Upper lobe of left lung (tissue), 4 donors: ENCODE measurements at regions not wholly inside any gene's neighbourhood (a gene's known extent, or its start where the extent isn't known, plus 50 kb on each side); places are given as distances from the start of the nearest gene placed in this dataset.

Source experiments
- CTCF ChIP-seq, 6 experiments: fragments of 450-650 bp in 4 of 6; fragments of 200-600 bp in 2 of 6; sonication (generic) in 2 of 6; IDR thresholded peaks; one replicate each; pipeline ENCODE4 v1.5.1; 2016 to 2019; ENCODE audit warnings: antibody characterized with exemption in 6 of 6
- EP300 ChIP-seq, 4 donors: sonication (generic); formaldehyde crosslinking; IDR thresholded peaks; one replicate each; pipeline ENCODE4 v1.5.1; 2017; ENCODE audit warnings: antibody characterized with exemption in 4 of 4, control low read depth in 2 of 4
- POLR2A ChIP-seq, 4 donors: fragments of 450-650 bp; IDR thresholded peaks; one replicate each; pipeline ENCODE4 v1.5.1; 2016 to 2017; ENCODE audit warnings: antibody characterized with exemption in 4 of 4, mild to moderate bottlenecking in 2 of 4

GRCh38 chr1:118811156-118811555, 177.0 kb downstream of the TBX15 start:
- no peak for TF ChIP-seq CTCF (IDR thresholded peaks at IDR 0.05)
- no peak for TF ChIP-seq POLR2A (IDR thresholded peaks at IDR 0.05)
- no peak for TF ChIP-seq EP300 (IDR thresholded peaks at IDR 0.05)
